GM20000 (cell line): ENCODE measurements at regions not wholly inside any gene's neighbourhood (a gene's known extent, or its start where the extent isn't known, plus 50 kb on each side); places are given as distances from the start of the nearest gene placed in this dataset.

ENCODE experiments used
- DNase-seq: peaks from one replicate; pipeline ENCODE4 v3.0.0; 2012; ENCODE audit warnings: low spot score
- CTCF ChIP-seq: IDR thresholded peaks from 2 replicates; pipeline ENCODE4 v1.5.1; 2012; ENCODE audit warnings: mild to moderate bottlenecking, control low read depth; ENCODE audit errors: extremely low read depth, missing control alignments

- no peak for DNase-seq
- no peak for TF ChIP-seq CTCF
Observed at GRCh38 chr1:182003953-182004586, 57.4 kb downstream of the ZNF648 start.

GRCh38 chr1:182003025-182003725, 58.3 kb downstream of the ZNF648 start:
- no peak for TF ChIP-seq CTCF
- no peak for DNase-seq

- no peak for DNase-seq
- no peak for TF ChIP-seq CTCF
Observed at GRCh38 chr1:182002570-182002969, 58.9 kb downstream of the ZNF648 start.

GRCh38 chr1:181998858-181999257, 62.7 kb downstream of the ZNF648 start:
- TF ChIP-seq CTCF, result no peak
- DNase-seq, result no peak

GRCh38 chr1:181992072-181992471, 69.4 kb downstream of the ZNF648 start:
- no peak for TF ChIP-seq CTCF
- no peak for DNase-seq

GRCh38 chr1:181990728-181991127, 70.8 kb downstream of the ZNF648 start:
- no peak for DNase-seq
- no peak for TF ChIP-seq CTCF

GRCh38 chr1:181989261-181989920, 72.1 kb downstream of the ZNF648 start:
- TF ChIP-seq CTCF, result no peak
- no peak for DNase-seq
